ENCODE measurements at regions not wholly inside any gene's neighbourhood (a gene's known extent, or its start where the extent isn't known, plus 50 kb on each side); places are given as distances from the start of the nearest gene placed in this dataset.

DNA sequence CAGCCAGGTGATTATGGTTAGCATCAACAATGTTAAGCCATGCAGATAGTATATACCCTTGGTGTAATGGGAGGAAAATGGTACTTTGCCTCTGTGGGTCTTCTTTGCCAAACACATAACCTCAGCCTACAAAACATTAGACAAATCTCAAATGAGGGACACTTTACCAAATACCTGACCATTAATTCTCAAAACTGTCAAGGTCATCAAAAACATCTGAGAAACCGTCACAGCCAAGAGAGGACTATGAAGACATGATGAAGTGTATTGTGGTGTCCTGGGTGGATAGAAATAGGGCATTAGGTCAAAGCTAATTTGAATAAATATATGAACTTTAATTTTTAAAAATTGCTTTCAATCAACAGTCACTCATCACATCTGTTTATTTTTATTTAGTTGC, 1036.1 kb downstream of the AGBL1 start:
- TF ChIP-seq POLR2AphosphoS5 (IDR thresholded peaks at IDR 0.05): no peak
- no peak for TF ChIP-seq EP300 (IDR thresholded peaks at IDR 0.05)
- TF ChIP-seq, protein P1, sequence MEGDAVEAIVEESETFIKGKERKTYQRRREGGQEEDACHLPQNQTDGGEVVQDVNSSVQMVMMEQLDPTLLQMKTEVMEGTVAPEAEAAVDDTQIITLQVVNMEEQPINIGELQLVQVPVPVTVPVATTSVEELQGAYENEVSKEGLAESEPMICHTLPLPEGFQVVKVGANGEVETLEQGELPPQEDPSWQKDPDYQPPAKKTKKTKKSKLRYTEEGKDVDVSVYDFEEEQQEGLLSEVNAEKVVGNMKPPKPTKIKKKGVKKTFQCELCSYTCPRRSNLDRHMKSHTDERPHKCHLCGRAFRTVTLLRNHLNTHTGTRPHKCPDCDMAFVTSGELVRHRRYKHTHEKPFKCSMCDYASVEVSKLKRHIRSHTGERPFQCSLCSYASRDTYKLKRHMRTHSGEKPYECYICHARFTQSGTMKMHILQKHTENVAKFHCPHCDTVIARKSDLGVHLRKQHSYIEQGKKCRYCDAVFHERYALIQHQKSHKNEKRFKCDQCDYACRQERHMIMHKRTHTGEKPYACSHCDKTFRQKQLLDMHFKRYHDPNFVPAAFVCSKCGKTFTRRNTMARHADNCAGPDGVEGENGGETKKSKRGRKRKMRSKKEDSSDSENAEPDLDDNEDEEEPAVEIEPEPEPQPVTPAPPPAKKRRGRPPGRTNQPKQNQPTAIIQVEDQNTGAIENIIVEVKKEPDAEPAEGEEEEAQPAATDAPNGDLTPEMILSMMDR (IDR thresholded peaks at IDR 0.05): no peak
- no peak for TF ChIP-seq POLR2A (IDR thresholded peaks at IDR 0.05)
- no peak for DNase-seq
- intact Hi-C loops (cut with DNase I; ENCODE audit: low total_unique reads): no loop called here
- 62 to 88% (median 84%) methylated on average over 1 of the region's 1 CpG for WGBS, 5 donors
- Histone ChIP-seq H3K27ac (no peak overlapping the region), H3K27me3 (no peaks in the 10 kb centered on the region), H3K36me3 (no peaks in the 10 kb centered on the region), H3K4me3 (no peak overlapping the region), H3K4me1 (no peaks in the 10 kb centered on the region), H3K9me3 (peaks cover 0 to 7% (median 2%) of the 10 kb centered on the region in 4 donors)

DNA sequence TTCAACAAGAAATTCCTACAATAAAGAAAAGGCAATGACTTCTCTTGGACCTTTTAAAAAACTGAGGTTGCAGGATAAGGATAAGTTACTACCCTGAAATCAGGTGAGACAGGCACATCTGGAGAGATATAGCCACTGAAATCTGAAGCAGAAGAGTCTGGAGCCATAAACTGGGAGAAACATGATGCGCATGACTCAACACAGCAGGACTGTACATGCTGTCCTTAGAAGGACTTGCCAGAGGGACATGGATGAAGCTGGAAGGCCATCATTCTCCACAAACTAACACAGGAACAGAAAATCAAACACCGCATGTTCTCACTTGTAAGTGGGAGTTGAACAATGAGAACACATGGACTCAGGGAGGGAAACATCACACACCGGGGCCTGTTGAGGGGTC, 1020.2 kb downstream of the AGBL1 start:
- no peaks in the 10 kb centered on the region for H3K4me1 ChIP-seq
- intact Hi-C loops (cut with DNase I; ENCODE audit: low total_unique reads): no loop called here
- TF ChIP-seq, protein P1 (IDR thresholded peaks at IDR 0.05): no peak
- TF ChIP-seq POLR2AphosphoS5 (IDR thresholded peaks at IDR 0.05) (no peak), EP300 (IDR thresholded peaks at IDR 0.05) (no peak), POLR2A (IDR thresholded peaks at IDR 0.05) (no peak)

DNA sequence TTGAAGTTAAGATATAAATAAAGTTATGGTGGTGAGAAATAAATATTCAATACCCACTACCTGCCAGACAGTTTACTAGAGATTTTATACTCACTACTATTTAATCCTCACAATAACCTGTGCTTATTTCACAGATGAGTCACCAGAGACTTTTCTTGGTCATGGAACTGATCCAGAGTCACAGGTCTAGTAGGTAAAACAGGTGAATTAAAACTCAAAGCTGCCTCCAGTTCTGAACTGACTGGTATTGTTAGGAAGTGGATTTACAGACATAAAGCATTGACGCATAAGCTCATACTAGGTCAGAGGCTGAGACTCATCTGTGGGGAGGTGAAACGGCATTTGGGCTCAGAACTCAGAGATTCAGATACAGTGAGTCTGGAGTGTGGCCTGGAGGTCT, 1009.9 kb downstream of the AGBL1 start:
- intact Hi-C loops (cut with DNase I; ENCODE audit: low total_unique reads): no loop called here

More for the DNA sequence above, 1020.2 kb downstream of the AGBL1 start:
- Histone ChIP-seq H3K9me3 (peaks cover 4 to 12% (median 11%) of the 10 kb centered on the region in 4 donors), H3K27me3 (no peaks in the 10 kb centered on the region), H3K4me3 (no peak overlapping the region), H3K27ac (no peak overlapping the region), H3K36me3 (no peaks in the 10 kb centered on the region)
- 87 to 92% (median 90%) methylated on average over 3 of the region's 3 CpGs for WGBS, 5 donors
- DNase-seq: no peak

DNA sequence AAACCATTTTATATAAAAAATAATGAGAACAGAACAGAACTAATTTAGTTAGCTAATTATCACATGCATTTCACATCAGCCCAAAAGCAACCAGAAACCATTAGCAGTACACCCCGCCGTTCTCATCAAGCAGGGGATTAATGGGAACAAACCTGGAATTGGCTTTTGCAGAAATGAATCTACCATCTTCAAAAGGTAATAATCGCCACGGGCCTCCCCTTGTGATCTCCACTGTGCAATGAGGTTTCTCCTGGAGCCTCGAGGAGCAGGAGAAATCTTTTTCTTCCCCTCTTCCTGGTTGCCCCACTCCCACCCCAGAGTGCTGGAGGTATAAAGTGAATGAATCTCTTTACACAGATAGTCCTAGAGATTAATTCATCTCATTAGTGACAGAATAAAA, 1003.5 kb downstream of the AGBL1 start:
- DNase-seq: no peak
- WGBS, 5 donors: 78 to 86% (median 81%) methylated on average over 5 of the region's 5 CpGs

More for the DNA sequence above, 1009.9 kb downstream of the AGBL1 start:
- Histone ChIP-seq H3K27me3 (no peaks in the 10 kb centered on the region), H3K36me3 (no peaks in the 10 kb centered on the region), H3K9me3 (peaks cover 0 to 6% (median 0%) of the 10 kb centered on the region in 4 donors), H3K4me1 (no peaks in the 10 kb centered on the region), H3K4me3 (no peak overlapping the region), H3K27ac (no peak overlapping the region)
- DNase-seq: no peak
- 70 to 90% (median 75%) methylated on average over 2 of the region's 2 CpGs for WGBS, 5 donors
- no peak for TF ChIP-seq POLR2A (IDR thresholded peaks at IDR 0.05)
- TF ChIP-seq EP300 (IDR thresholded peaks at IDR 0.05): no peak
- TF ChIP-seq, protein P1 (IDR thresholded peaks at IDR 0.05): no peak
- no peak for TF ChIP-seq POLR2AphosphoS5 (IDR thresholded peaks at IDR 0.05)

More for the DNA sequence above, 1003.5 kb downstream of the AGBL1 start:
- Histone ChIP-seq H3K9me3 (no peaks in the 10 kb centered on the region), H3K27me3 (no peaks in the 10 kb centered on the region), H3K36me3 (no peaks in the 10 kb centered on the region), H3K27ac (no peak overlapping the region), H3K4me3 (no peak overlapping the region), H3K4me1 (no peaks in the 10 kb centered on the region)
- no peak for TF ChIP-seq POLR2A (IDR thresholded peaks at IDR 0.05)
- TF ChIP-seq, protein P1 (IDR thresholded peaks at IDR 0.05): no peak
- TF ChIP-seq EP300 (IDR thresholded peaks at IDR 0.05): no peak
- no peak for TF ChIP-seq POLR2AphosphoS5 (IDR thresholded peaks at IDR 0.05)
- intact Hi-C loops (cut with DNase I; ENCODE audit: low total_unique reads): no loop called here
